GM12878 (cell line): ENCODE measurements at regions not wholly inside any gene's neighbourhood (a gene's known extent, or its start where the extent isn't known, plus 50 kb on each side); places are given as distances from the start of the nearest gene placed in this dataset.
"Not testable (repeated sequence)": the region's sequence is repeated elsewhere in the genome, so short reads cannot be mapped to it uniquely, and the experiment has no call there.

Experiments
- BHLHE40 ChIP-seq, 2 experiments: fragments of 450-650 bp in 1 of 2; IDR thresholded peaks; 2 replicates each; pipeline ENCODE4 v1.6.1; 2011 to 2017; ENCODE audit warnings: low read depth in 2 of 2, borderline replicate concordance in 1 of 2, improper control_type of control experiment in 1 of 2, low read length in 1 of 2, mild to moderate bottlenecking in 1 of 2
- CTCF ChIP-seq, 3 experiments: IDR thresholded peaks in 2 of 3; conservative IDR thresholded peaks in 1 of 3; 2 replicates each; pipeline ENCODE4 v1.5.1; 2011; ENCODE audit warnings: low read depth in 3 of 3, low read length in 3 of 3, mild to moderate bottlenecking in 3 of 3, control low read depth in 2 of 3, moderate library complexity in 2 of 3, inconsistent platforms in 1 of 3, mixed read lengths in 1 of 3; ENCODE audit not compliant: control insufficient read depth in 2 of 3, insufficient read depth in 1 of 3; ENCODE audit errors: extremely low read depth in 1 of 3
- EZH2 ChIP-seq: IDR thresholded peaks from 2 replicates; pipeline ENCODE4 v1.6.1; 2012; ENCODE audit warnings: low read depth, mild to moderate bottlenecking, control low read depth, inconsistent platforms, low read length, borderline replicate concordance; ENCODE audit not compliant: control insufficient read depth
- MAX ChIP-seq: IDR thresholded peaks from 2 replicates; pipeline ENCODE4 v1.6.1; 2012; ENCODE audit warnings: low read depth, low read length, improper control_type of control experiment
- SUZ12 ChIP-seq: fragments of 200-600 bp; sonication (generic); IDR thresholded peaks from one replicate; pipeline ENCODE4 v1.6.1; 2018; ENCODE audit warnings: antibody characterized with exemption, mild to moderate bottlenecking; ENCODE audit not compliant: unreplicated experiment
- USF2 ChIP-seq: IDR thresholded peaks from 2 replicates; pipeline ENCODE4 v1.6.1; 2011; ENCODE audit warnings: low read depth, low read length, improper control_type of control experiment, borderline replicate concordance
- ZNF217 ChIP-seq: fragments of 450-650 bp; IDR thresholded peaks from 2 replicates; pipeline ENCODE4 v1.6.1; 2017; ENCODE audit warnings: antibody characterized with exemption, mild to moderate bottlenecking
- ZNF274 ChIP-seq: IDR thresholded peaks from one replicate; pipeline ENCODE4 v1.8.0; 2011; ENCODE audit not compliant: insufficient read length, insufficient read depth

- not testable (repeated sequence) for TF ChIP-seq EZH2; MAX; SUZ12; CTCF (IDR thresholded peaks at IDR 0.05 in 2 of 3, conservative IDR thresholded peaks at IDR 0.05 in 1 of 3; ENCODE audit: control insufficient read depth in 2 of 3, extremely low read depth in 1 of 3, insufficient read depth in 1 of 3, low read depth in 3 of 3, low read length in 3 of 3); ZNF274; BHLHE40 (IDR thresholded peaks at IDR 0.05; ENCODE audit: borderline replicate concordance in 1 of 2, low read depth in 2 of 2, low read length in 1 of 2); ZNF217; USF2
These were observed 663.9 kb downstream of the SPATA31A7 start for GRCh38 chr9:61853624-61854259.
